ENCODE measurements at regions not wholly inside any gene's neighbourhood (a gene's known extent, or its start where the extent isn't known, plus 50 kb on each side); places are given as distances from the start of the nearest gene placed in this dataset.

DNA sequence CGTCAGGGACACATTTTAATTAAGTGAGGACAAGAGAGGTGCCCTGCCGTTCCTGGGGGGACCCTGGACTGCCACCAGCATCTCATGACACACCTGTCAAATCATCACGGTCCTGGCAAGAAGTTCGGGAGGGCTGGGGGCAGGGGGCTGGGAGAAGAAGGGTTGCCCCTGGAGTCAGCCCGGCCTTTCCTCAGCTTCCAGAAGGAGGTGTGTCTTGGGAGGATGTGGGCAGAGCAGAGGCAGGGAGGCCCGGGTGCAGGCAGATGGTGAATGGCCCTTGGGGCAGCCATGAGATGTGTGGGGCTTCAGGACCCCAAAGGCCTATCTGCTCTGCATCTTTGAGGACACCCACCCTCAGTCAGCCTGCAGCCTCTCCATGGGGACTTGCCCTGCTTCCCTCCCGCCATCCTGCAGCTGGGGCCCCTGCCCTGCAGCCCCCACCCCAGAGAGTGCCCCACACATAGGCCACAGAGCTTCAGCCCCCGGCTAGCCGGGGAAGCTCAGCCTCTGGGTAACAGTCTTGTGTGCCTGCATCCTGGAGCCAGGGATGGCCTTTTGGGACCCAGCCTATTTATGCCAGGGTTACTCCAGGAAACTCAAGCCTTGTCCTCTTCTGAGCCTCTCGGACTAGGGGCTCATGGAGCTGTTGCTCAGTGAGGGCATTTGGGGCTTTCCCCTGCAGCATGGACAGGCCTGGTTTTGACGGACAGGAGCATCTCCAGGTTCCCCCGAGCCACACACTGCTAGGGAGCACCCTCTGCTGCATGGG, 178.5 kb downstream of the KIF26A start:
- TF ChIP-seq, protein P1, sequence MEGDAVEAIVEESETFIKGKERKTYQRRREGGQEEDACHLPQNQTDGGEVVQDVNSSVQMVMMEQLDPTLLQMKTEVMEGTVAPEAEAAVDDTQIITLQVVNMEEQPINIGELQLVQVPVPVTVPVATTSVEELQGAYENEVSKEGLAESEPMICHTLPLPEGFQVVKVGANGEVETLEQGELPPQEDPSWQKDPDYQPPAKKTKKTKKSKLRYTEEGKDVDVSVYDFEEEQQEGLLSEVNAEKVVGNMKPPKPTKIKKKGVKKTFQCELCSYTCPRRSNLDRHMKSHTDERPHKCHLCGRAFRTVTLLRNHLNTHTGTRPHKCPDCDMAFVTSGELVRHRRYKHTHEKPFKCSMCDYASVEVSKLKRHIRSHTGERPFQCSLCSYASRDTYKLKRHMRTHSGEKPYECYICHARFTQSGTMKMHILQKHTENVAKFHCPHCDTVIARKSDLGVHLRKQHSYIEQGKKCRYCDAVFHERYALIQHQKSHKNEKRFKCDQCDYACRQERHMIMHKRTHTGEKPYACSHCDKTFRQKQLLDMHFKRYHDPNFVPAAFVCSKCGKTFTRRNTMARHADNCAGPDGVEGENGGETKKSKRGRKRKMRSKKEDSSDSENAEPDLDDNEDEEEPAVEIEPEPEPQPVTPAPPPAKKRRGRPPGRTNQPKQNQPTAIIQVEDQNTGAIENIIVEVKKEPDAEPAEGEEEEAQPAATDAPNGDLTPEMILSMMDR (IDR thresholded peaks at IDR 0.05 in 4 of 5, conservative IDR thresholded peaks at IDR 0.05 in 1 of 5) = no peak
- no peak for TF ChIP-seq POLR2A (IDR thresholded peaks at IDR 0.05)
